Gastrocnemius medialis (tissue), 4 donors: ENCODE measurements at regions not wholly inside any gene's neighbourhood (a gene's known extent, or its start where the extent isn't known, plus 50 kb on each side); places are given as distances from the start of the nearest gene placed in this dataset.
A peak's percentile ranks its signal among the peaks of the same experiment; 100 is the strongest.

Experiments used
- ATAC-seq, 2 donors: fragments of 150-250 bp; one replicate each; pipeline ENCODE4 v1.9.1; 2016
- DNase-seq, 2 donors: peaks; one replicate each; pipeline ENCODE4 v3.0.0-alpha.2; 2019
- H3K27ac ChIP-seq, 4 donors: fragments of 200-600 bp; sonication (generic); 1 replicate in 1 of 4; 2 replicates in 3 of 4; pipeline ENCODE4 v1.5.1; 2016 to 2018; ENCODE audit warnings: mild to moderate bottlenecking in 2 of 4, moderate library complexity in 1 of 4
- H3K27me3 ChIP-seq, 3 donors: fragments of 200-600 bp; sonication (generic) in 2 of 3; 1 replicate in 1 of 3; 2 replicates in 2 of 3; pipeline versions ENCODE4 v1.5.1 to v1.6.0; 2016 to 2019; ENCODE audit warnings: mild to moderate bottlenecking in 1 of 3, moderate library complexity in 1 of 3
- H3K36me3 ChIP-seq, 2 donors: fragments of 200-600 bp; sonication (generic) in 1 of 2; one replicate each; pipeline ENCODE4 v1.5.1; 2017 to 2018
- H3K4me1 ChIP-seq, 2 donors: fragments of 200-600 bp; sonication (generic) in 1 of 2; one replicate each; pipeline ENCODE4 v1.5.1; 2016 to 2017; ENCODE audit warnings: mild to moderate bottlenecking in 2 of 2
- H3K4me3 ChIP-seq, 4 donors: fragments of 200-600 bp; sonication (generic) in 3 of 4; 1 replicate in 1 of 4; 2 replicates in 3 of 4; pipeline ENCODE4 v1.5.1; 2016 to 2019; ENCODE audit warnings: mild to moderate bottlenecking in 2 of 4
- H3K9me3 ChIP-seq, 3 donors: fragments of 200-600 bp; sonication (generic) in 2 of 3; 1 replicate in 1 of 3; 2 replicates in 2 of 3; pipeline ENCODE4 v1.5.1; 2016 to 2019
- POLR2A ChIP-seq, 2 donors: fragments of 450-650 bp; IDR thresholded peaks; one replicate each; pipeline ENCODE4 v1.6.1; 2017; ENCODE audit warnings: antibody characterized with exemption in 2 of 2, mild to moderate bottlenecking in 2 of 2, moderate library complexity in 2 of 2
- in situ Hi-C, 4 donors: fragments of 200-750 bp; cut with MboI; loops; one replicate each; pipeline versions ENCODE4 v1.15.0 to v1.8.0; 2017; ENCODE audit warnings: low sequenced_read_pairs in 4 of 4
- intact Hi-C: fragments of 100-400 bp; cut with DNase I; formaldehyde crosslinking; loops from one replicate; pipeline ENCODE4 v1.15.1; 2023; ENCODE audit warnings: low total_unique reads
- TF ChIP-seq, protein P1 (sequence below), 5 experiments: fragments of 450-650 bp in 3 of 5; fragments of 200-600 bp in 2 of 5; sonication (generic) in 2 of 5; IDR thresholded peaks in 4 of 5; conservative IDR thresholded peaks in 1 of 5; 1 replicate in 4 of 5; 2 replicates in 1 of 5; pipeline ENCODE4 v1.5.1; 2016 to 2019; ENCODE audit warnings: antibody characterized with exemption in 5 of 5, mild to moderate bottlenecking in 3 of 5, moderate library complexity in 3 of 5

DNA sequence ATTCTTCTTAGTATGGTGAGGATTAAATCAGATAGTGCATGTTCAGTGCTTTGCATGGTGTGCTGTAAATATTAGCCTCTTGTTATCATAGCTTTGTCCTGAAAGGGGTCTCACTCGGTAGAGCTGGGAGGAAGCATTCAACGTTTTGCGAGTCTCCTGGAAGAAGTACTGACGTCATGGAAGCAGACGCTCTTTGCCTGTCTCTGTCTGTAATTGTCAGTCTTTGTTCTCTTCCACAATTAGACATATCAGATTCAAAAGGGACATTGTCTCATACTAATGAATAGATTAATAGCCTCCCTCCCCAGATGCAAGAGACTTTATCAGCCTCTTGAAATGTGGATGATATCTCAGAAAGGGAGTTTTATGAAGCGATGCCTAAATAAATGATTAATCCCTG is 91.8 kb upstream of the CXCL14 start:
- no peaks in the 10 kb centered on the region for H3K36me3 ChIP-seq
- no peak for DNase-seq
- H3K4me1 ChIP-seq = no peaks in the 10 kb centered on the region
- no peak for ATAC-seq
- no peaks in the 10 kb centered on the region for H3K27me3 ChIP-seq
- no peak overlapping the region for H3K4me3 ChIP-seq
- no peak overlapping the region for H3K27ac ChIP-seq
- TF ChIP-seq, protein P1, sequence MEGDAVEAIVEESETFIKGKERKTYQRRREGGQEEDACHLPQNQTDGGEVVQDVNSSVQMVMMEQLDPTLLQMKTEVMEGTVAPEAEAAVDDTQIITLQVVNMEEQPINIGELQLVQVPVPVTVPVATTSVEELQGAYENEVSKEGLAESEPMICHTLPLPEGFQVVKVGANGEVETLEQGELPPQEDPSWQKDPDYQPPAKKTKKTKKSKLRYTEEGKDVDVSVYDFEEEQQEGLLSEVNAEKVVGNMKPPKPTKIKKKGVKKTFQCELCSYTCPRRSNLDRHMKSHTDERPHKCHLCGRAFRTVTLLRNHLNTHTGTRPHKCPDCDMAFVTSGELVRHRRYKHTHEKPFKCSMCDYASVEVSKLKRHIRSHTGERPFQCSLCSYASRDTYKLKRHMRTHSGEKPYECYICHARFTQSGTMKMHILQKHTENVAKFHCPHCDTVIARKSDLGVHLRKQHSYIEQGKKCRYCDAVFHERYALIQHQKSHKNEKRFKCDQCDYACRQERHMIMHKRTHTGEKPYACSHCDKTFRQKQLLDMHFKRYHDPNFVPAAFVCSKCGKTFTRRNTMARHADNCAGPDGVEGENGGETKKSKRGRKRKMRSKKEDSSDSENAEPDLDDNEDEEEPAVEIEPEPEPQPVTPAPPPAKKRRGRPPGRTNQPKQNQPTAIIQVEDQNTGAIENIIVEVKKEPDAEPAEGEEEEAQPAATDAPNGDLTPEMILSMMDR (IDR thresholded peaks at IDR 0.05 in 4 of 5, conservative IDR thresholded peaks at IDR 0.05 in 1 of 5) = no peak
- no peak for TF ChIP-seq POLR2A (IDR thresholded peaks at IDR 0.05)
- in situ Hi-C loops (no loop called here), intact Hi-C loops (no loop called here)
- no peaks in the 10 kb centered on the region for H3K9me3 ChIP-seq

DNA sequence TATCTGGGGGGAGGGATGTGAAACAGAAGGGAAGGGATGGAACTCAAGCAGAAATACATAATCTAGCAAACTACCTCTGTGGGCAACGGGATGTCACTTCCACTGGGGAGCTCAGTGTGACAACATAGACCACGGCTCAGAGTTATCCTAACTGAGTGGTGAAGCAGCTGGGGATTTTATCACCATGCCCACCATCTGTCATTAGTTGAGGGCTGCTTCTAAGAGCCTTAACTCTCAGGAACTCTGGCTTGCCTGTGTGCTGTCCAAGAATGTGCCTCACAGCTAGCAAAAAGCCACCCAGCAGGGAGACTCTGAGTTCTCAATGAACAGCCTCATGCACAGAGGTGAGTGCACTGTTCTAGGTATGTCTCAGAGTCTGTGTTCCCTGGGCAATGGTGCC is 90.6 kb upstream of the CXCL14 start:
- no peaks in the 10 kb centered on the region for H3K36me3 ChIP-seq
- no peaks in the 10 kb centered on the region for H3K4me1 ChIP-seq
- no peaks in the 10 kb centered on the region for H3K9me3 ChIP-seq
- no peak overlapping the region for H3K4me3 ChIP-seq
- no peak for ATAC-seq
- DNase-seq = no peak
- H3K27me3 ChIP-seq = no peaks in the 10 kb centered on the region
- TF ChIP-seq POLR2A (IDR thresholded peaks at IDR 0.05) = no peak
- TF ChIP-seq, protein P1 (IDR thresholded peaks at IDR 0.05 in 4 of 5, conservative IDR thresholded peaks at IDR 0.05 in 1 of 5) = no peak
- no peak overlapping the region for H3K27ac ChIP-seq
- intact Hi-C loops = no loop called here
- in situ Hi-C loops = no loop called here

DNA sequence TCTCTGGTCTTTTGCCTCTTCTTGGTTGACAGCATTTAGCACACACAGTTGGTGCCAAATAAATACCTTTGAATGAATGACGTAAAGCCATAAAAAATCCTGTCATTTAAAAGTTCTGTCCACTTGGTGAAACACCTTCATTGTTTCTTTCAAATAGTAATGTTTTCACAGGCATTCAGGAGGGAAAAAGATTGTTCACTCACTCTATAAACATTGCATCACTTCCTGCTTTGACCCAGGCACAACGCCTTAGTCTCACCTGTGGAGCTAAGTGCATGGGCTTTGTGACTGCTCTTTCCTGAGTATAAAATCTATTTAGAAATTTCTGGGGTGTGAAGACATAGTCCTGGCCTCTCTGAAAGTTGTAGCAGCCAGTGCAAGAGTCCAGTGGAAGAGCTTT is 88.9 kb upstream of the CXCL14 start:
- intact Hi-C loops = no loop called here
- ATAC-seq = no peak

DNA sequence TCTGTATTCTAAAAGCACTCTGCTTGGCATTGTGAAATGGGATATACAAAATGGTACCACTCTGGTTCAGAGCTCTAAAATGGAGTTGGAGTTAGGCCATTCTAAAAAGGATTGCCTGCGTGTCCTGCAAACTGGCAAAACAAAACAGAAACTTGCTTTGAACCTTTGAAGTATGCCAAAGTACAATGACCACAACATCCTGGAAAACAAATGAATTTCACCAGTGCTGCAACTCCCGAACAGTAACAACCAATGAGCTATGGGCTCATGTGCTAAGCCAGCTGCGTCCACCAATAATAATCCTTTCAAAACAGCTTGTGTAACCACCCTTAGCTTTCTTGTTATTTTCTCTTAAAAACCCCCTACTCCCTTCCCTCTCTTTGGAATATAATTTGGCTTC is 88.4 kb upstream of the CXCL14 start:
- peak in 1 of 2 donors; percentile 42 for ATAC-seq
- no peak for DNase-seq
- no peaks in the 10 kb centered on the region for H3K36me3 ChIP-seq
- no peaks in the 10 kb centered on the region for H3K9me3 ChIP-seq
- in situ Hi-C loops (no loop called here), intact Hi-C loops (no loop called here)
- no peak overlapping the region for H3K4me3 ChIP-seq
- TF ChIP-seq, protein P1 (IDR thresholded peaks at IDR 0.05 in 4 of 5, conservative IDR thresholded peaks at IDR 0.05 in 1 of 5) = no peak
- TF ChIP-seq POLR2A (IDR thresholded peaks at IDR 0.05) = no peak
- H3K27me3 ChIP-seq = no peaks in the 10 kb centered on the region
- no peak overlapping the region for H3K27ac ChIP-seq
- no peaks in the 10 kb centered on the region for H3K4me1 ChIP-seq

More for the DNA sequence above, 88.9 kb upstream of the CXCL14 start:
- no peak for DNase-seq
- no peak overlapping the region for H3K4me3 ChIP-seq
- no peaks in the 10 kb centered on the region for H3K36me3 ChIP-seq
- H3K4me1 ChIP-seq = no peaks in the 10 kb centered on the region
- H3K9me3 ChIP-seq = no peaks in the 10 kb centered on the region
- no peak for TF ChIP-seq POLR2A (IDR thresholded peaks at IDR 0.05)
- TF ChIP-seq, protein P1 (IDR thresholded peaks at IDR 0.05 in 4 of 5, conservative IDR thresholded peaks at IDR 0.05 in 1 of 5) = no peak
- H3K27me3 ChIP-seq = no peaks in the 10 kb centered on the region
- H3K27ac ChIP-seq = no peak overlapping the region
- in situ Hi-C loops = no loop called here

DNA sequence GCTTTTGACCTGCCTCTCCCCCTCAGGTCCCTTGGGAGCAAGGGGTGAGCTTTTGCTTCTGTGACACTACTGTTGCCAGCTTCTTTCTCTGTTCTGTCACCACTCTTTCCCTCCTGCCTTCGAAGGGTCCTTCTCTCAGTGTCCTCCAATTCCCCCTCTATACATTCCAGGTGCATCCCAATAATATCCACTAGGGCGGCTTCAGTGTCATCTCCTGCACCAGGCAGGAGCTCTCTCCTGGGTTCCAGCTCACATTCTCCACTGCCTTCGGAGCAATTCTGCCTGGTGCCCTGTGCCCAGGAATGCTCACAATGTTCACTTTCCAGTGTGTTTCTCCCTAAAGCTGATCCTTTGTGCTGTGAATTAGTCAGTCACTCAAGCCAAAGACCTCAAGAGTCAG is 83.9 kb upstream of the CXCL14 start:
- peaks cover 0 to under 1% of the 10 kb centered on the region in 2 donors for H3K4me1 ChIP-seq
- H3K27me3 ChIP-seq = no peaks in the 10 kb centered on the region
- no peaks in the 10 kb centered on the region for H3K9me3 ChIP-seq
- DNase-seq = no peak
- no peak for ATAC-seq
- in situ Hi-C loops = no loop called here
- TF ChIP-seq, protein P1 (IDR thresholded peaks at IDR 0.05 in 4 of 5, conservative IDR thresholded peaks at IDR 0.05 in 1 of 5) = no peak
- no peak for TF ChIP-seq POLR2A (IDR thresholded peaks at IDR 0.05)
- no peaks in the 10 kb centered on the region for H3K36me3 ChIP-seq
- H3K4me3 ChIP-seq = no peak overlapping the region
- intact Hi-C loops = no loop called here
- H3K27ac ChIP-seq = no peak overlapping the region
